NCI-H510A treated with DMSO at 0.1 percent for 48 hours (cell line): ENCODE measurements at regions not wholly inside any gene's neighbourhood (a gene's known extent, or its start where the extent isn't known, plus 50 kb on each side); places are given as distances from the start of the nearest gene placed in this dataset.
"Not testable (repeated sequence)": the region's sequence is repeated elsewhere in the genome, so short reads cannot be mapped to it uniquely, and the experiment has no call there.

Experiments used
- DNase-seq: peaks from one replicate; lab custom pipeline; 2025; lab: John Stamatoyannopoulos, UW

DNA sequence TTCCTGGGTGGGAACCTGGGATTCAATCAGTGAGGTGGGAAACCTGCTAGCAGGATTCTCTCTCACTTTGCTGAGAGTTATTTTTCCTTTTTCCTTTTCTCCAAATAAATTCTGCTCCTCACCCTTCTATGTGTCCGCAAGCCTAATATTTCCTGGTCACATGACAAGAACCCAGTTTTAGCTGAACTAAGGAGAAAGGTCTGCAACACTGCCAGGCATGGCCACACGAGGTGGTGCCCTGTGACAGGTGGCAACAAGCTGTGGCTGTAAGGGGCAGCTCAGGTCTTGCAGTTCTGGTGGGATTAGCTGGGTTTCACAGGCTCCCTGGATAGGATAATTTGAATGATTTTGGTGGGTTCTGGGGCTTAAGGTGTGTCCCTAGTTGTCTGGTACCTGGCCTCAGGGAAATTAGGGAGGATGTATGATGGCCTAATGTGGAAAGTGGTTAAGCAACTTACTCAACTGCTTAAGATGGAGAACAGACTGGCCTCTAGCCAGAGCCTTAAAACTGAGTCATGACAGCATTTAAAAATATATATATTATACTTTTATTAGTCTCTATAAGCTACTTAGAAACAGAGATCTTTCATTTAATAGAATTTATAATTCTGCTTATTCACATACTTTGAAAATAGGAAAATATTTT, 215.0 kb downstream of the IL15 start:
- DNase-seq = no peak

DNA sequence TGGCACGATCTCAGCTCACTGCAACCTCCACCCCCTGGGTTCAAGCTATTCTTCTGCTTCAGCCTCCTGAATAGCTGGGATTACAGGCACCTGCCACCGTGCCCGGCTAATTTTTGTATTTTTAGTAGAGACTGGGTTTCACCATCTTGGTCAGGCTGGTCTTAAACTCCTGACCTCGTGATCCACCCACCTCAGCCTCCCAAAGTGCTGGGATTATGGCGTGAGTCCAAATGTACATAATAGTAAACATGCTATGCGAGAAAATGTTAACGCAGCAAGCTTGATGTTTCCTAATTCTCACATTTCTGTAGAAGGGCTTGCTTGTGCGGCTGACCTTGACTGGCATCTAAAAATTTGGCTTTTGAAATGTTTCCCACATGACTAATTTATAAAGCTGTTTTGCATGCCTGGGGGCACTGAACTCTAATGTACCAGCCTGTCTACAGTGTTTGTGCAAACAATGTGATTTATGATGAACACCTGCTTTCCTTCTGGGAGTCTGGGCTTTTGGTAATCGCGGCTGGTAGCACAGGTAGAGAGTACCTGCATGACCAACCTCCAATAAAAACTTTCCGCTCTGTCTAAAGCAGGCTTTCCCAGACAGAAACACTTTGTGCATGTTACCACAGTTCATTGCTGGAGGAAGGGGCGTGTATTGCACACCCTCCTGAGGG, 216.8 kb downstream of the IL15 start:
- DNase-seq = peak; percentile 62

DNA sequence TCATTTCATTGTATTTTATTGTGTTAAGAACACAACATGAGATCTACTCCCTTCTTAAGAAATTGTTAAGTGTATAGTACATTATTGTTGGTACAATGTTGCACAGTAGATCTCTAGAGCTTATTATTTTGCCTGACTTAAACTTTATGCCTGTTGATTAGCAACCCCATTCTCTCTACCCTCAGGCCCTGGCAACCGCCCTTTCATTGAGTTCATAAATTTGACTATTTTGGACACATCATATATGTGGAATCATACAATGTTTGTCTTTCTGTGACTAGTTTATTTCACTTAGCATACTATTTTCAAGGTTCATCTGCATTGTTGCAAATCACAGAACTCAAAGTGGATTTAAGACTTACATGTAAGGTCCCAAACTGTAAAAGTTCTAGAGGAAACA, 222.1 kb downstream of the IL15 start:
- no peak for DNase-seq

DNA sequence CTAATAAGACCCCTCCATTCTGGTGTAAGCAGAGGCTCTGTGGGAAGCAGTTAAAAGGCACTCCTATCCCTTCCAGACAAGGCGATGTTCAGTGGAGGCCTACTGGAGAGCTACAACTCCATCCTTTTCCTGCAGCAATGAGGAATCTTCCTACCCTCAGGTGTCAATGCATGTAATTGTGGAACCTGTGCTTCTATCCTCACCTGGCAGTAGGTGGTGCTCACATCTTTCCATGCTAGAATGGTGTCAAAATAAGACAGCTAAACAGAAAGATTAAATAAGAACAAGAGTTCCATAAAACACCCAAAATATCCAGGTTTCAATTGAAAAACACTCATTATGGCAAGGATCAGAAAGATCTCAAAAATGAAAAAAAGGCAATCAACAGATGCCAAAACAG, 224.6 kb downstream of the IL15 start:
- DNase-seq = no peak

DNA sequence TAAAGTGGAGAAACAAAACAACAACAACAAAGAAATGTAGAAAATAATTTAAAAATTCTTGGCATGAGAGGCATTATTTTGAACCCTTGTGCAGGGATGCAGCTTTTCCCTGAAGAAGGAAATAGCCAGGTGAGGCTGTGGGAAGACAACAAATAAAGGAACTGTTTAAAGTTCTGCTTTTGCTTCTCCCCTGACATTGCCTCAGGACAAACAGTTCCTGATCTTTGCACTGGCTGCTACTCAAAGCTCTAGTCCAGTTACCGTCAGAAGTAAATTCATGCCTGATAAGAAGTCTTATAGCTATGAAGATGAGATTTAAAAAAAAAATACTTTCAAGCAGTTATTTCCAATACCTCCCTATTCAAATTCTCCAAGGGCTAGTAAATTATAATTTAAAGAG, 233.8 kb downstream of the IL15 start:
- DNase-seq = no peak

DNA sequence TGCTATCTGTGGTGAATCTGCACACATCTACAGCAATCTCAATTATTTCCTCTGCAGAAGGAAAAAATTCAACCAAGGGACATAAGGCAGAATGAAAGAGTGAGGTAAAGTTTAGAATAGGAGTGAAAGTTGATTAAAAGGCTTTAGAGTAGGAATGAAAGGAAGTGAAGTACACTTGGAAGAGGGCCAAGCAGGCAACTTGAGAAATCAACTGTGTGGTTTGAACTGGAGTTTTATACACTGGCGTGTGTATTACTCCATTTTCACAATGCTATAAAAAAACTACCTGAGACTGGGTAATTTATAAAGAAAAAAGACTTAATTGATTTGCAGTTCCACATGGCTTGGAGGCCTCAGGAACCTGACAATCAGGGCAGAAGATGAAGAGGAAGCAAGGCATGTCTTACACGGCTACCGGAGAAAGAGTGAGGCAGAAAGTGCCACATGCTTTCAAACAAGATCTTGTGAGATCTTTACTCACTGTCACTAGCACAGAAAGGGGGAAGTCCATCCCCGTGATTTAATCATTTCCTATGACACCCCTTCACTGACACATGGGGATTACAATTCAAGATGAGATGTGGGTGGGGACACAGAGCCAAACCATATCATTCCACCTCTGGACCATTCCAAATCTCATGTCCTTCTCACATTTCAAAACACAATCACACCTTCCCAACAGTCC, 234.8 kb downstream of the IL15 start:
- DNase-seq = no peak

DNA sequence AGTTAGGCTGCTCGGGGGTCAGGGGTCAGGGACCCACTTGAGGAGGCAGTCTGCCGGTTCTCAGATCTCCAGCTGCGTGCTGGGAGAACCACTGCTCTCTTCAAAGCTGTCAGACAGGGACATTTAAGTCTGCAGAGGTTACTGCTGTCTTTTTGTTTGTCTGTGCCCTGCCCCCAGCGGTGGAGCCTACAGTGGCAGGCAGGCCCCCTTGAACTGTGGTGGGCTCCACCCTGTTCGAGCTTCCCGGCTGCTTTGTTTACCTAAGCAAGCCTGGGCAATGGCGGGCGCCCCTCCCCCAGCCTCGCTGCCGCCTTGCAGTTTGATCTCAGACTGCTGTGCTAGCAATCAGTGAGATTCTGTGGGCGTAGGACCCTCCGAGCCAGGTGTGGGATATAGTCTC, 246.3 kb downstream of the IL15 start:
- not testable (repeated sequence) for DNase-seq

DNA sequence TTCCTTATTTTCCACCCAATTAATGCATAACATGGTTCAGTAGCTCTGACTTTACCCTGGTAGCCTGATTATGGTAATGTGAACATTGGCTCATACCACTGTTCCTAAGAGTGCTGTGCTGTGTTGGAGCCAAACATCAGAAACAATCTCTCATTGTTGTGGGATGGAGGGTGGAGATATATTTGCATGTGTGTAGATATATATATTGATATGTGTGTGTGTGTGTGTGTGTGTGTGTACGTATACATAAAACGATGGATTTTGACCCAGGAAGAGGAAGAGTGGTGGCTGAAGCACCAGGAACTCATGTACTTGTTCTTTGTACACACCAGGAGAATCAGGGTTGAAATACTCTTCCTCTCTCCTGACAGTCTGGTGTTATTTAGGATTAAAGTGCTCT, 247.7 kb downstream of the IL15 start:
- no peak for DNase-seq

DNA sequence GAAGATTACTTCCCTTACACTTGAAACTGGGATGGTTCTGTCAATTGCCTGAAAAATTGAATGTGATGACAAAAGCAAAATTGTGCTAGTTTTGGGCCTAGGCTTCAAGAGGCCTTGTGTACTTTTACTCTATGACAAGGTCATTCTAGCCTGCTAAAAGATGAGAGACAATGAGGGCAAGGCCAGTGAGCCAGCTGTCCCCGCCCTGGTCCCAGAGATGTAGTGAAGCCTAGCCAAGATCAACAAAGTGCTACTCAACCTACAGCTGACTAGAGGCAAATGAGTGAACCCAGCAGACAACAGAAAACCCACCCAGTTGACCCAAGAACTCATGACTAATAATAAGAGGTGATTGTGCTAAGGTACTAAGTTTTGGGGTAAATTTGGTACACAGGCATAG, 248.7 kb downstream of the IL15 start:
- no peak for DNase-seq

DNA sequence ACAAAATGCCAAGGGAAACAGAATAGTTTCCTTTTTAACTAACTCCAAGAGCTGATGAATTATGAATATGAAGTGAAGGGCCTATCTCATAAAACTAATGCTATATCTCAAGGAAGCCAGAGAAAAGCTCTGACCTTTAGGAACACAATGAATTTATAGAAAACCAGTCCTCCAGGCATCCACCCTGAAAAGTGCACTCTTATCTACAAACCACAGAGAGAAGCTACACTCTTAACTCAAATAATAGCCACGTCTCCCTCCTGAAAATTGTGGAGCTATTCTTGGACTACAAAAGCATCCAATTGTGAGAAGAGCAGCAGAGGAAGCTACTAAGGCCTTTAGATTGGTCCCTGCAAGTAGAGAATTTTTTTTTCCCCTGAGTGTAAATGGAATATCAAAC, 253.9 kb downstream of the IL15 start:
- no peak for DNase-seq

DNA sequence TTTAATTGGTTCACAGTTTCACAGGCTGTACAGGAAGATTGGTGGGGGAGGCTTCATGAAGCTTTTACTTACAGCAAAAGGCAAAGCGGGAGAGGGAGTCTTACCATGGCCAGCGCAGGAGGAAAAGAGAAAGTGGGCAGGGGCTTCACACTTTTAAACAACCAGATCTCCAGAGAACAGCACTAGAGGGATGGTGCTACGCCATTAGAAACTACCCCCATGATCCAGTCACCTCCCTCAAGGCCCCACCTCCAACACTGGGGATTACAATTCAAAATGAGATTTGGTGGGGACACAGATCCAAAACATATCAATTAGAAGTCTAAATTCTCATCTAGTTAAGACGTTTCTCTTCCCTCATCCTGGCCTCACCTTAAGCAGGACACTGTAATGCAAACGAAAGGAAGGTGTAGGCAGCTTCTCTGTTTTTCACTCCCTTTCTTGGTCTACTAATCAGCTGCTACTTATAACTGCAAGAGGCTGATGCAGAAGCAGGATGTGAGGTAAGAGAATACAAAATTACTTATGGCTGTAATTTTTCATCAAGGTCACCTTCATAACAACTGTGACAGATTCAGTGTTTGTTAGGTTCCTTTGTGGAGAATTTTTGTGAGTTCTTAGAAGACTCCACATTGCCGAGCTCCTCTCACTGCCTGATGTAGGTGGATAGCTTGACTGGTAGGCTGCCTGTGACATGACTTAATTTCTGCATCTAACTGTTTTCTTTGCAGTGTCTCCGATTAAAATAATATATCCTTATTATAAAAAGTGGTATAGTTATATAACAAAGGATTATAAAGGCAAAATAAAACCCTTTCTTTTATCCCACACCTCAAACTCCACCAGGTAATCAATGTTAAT, 255.1 kb downstream of the IL15 start:
- no peak for DNase-seq

DNA sequence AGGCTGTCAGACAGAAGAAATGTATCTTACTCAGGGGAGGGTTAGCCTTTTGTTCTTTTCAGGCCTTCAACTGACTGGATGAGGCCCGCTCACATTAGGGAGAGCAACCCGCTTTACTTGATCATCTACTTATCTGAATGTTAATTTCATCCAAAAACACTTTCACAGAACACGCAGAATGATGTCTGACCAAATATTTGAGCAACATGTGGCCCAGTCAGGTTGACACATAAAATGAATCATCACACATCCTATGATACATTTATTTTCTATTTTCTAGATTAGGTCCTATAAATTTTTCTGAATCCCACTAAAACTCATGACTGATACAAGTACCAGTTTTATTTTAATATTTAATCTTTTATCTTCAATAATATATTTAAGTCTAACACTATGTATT, 260.3 kb downstream of the IL15 start:
- DNase-seq = no peak

DNA sequence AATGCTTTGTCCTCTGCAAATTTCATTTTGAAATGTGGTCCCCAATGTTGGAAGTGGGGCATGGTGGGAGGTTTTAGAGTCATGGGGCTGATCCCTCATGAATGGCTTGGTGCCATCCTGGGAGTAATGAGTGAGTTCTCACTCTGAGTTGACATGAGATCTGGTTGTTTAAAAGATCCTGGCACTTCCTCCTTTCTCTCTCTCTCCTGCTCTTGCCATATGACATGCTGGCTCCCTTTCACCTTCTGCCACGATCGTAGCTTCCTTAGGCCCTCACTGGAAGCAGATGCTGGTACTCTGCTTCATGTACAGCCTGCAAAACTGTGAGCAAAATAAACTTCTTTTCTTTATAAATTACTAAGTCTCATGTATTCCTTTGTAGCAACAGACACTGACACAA, 262.0 kb downstream of the IL15 start:
- DNase-seq = no peak

DNA sequence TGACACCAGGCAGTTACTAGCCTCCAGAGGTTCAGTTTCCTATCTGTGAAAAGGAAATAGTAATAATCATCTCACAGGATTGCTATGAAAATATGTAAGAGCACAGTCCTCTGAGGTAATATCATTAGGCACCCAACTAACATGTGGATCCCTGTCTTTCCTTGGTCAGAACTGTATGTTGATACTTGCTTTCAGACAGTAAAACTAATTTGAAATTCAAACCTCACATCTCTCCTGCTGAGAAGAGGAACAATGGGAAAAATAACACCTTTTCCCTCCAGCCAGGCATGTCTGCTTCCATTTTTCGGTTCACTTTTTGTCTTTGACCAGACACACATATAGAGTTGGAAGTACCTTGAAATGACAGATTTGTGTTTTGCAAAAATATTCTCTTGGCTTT, 262.7 kb downstream of the IL15 start:
- no peak for DNase-seq

DNA sequence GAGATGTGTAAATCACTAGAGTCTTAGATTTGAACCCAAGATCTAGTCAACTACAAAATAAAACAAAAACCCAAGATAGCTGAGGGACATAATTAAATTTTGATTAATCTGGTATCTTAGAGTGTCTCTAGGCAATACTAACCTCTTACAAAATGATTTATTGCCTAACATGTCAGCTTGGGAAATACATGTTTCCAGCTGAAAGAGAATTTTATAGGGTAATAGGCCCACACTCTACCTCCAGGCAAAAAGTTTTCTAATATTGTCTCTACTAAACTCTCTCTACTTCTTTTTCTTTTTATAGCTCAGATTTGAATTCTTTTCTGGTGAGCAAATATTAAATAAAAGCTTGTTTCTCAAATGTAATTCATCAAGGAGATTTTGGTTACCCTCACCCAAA, 263.2 kb downstream of the IL15 start:
- no peak for DNase-seq

DNA sequence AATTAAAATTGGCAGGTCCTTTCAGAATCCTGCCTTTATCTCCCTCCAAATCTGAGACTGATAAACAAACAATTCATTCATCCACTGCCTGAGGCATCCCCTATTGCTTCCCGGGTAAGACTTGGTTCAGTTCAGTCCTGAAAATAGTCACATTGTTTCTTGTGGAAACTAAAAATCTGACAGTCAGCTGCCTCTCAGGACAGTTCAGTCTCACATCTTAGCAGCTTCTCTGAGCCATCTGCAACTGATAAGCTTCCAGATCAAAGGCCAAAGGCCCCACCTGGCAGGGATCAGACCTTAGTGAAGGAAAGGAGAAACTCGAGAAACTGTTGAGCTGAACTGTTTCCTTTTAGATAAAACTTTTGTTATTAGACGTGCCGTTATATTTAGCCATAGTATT, 264.5 kb downstream of the IL15 start:
- no peak for DNase-seq

DNA sequence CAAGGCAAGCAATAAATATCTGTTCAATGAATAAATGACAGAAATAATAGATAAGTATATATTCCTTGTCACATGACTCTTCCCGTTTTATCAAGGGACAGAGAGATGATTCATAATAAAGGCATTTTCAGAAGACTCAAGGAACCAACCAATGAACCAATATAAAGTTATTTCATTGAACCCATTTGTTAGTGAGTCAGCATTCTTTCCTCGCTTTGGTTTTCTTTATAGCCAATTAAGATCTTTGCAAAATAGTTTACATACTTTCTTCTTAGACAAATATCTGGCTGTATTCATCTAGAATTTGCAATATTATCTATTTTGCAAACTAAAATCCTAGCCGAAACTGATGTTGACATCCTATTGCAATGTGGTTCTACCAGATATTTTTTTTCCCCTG, 269.4 kb downstream of the IL15 start:
- no peak for DNase-seq

DNA sequence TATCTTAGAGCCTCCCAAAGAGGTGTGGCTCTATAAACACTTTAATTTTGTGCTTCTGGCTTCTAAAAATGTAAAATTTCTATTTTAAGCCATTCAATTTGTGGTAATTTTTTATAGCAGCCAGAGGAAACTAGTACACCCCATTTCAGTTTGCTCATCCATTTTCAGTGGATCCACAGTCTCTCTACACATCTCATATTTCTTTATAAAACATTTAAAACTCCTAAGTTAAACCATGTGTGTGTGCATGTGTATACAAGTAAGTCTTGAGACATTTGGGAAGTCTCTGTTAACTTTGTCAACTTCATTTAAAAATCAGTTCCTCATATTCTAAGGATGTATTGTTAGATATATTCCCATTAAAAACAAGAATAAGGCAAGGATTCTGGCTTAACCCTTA, 273.2 kb downstream of the IL15 start:
- no peak for DNase-seq

DNA sequence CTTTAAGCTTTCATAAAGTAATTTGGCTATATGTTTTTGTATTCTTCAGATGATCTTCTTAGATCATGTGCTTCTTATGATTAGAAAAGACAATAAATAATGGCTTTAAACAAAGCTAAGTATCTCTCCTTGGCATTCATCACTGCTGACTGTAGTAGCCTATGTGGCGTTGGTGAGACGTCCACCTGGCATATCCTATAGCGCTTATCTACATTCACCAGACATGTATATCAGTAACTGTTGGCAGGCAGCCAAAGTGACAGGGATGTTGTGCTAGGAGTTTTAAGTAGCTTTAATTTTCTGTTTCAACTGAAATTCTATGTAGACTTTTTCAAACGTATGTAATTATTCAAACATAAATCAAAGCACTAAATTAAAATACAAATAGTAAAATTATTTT, 276.4 kb downstream of the IL15 start:
- DNase-seq = peak; percentile 52

DNA sequence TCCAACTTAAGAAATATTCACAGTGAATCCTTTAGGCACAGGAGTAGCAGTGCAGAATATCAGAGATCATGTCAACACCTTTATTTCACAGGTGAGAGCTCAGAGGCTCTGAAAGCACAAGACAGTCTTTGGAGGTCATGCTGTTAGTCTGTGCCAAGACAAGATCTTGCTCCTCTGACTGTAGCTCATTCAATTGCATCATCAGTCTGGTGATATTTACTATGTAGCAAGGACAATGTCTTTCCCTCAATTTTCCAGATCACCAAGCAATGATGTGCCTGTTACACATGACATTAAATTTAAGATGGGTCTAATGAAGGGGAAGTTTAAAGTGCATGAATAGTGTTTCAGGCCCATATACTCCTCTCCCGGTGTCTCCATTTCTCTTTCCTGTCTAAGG, 277.5 kb downstream of the IL15 start:
- no peak for DNase-seq

DNA sequence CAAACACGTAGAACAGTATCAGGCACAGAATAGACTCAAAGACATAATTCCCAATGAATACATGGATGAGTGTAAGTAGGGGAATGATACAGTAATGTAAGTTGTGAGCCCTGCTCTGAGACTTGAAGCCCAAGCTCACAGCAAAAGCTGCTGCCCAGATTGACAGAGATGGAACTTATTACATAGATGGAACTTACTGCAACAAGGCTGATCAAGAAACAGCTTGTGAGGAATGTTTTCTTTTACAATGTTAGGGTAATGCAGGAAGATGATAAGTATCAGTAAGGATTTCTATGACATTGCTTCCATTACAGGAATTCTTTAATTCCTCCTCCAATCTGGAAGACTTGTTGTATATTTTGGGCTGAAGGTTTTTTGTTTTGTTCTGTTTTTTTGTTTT, 278.4 kb downstream of the IL15 start:
- no peak for DNase-seq

DNA sequence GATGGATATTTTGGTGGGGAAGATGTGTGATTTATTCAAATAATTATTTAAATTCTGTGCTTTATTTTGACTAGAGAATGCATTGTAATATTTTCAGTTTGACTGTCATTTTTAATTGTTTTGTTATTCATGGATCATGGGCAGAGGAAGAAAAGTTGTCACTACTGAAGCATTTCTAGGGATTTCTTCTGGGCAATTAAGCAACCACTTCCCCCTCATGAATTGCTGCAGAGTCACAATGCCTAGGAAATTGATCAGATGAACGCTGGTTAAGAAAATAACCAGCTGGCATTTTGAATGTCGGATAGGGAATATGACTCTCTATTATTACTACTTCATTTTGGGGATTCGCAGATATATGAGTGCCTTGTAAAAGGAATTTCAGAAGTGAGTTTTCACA, 283.3 kb downstream of the IL15 start:
- no peak for DNase-seq

DNA sequence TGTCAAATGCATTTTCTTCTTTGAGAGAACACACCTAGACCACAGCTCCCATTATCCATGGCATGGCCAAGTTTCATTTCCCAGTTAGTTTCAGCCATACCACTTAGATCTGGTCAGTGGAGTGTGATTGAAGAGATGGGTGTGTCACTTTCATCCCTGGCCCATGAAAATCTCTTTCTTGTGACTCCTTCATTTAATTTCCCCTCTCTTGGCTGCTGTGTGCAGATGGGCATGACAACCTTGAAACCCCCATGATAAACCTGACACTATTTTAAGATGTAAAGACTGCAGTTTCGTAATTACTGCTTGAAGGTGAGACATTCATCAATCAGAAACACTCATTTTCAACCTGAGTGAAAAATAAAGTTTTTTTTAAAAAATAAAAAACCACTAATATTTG, 284.9 kb downstream of the IL15 start:
- DNase-seq = no peak
